Esophagus squamous epithelium (tissue), 4 donors: ENCODE measurements at regions not wholly inside any gene's neighbourhood (a gene's known extent, or its start where the extent isn't known, plus 50 kb on each side); places are given as distances from the start of the nearest gene placed in this dataset.

ENCODE experiments used
- CTCF ChIP-seq, 6 experiments: fragments of 450-650 bp in 4 of 6; fragments of 200-600 bp in 2 of 6; sonication (generic) in 2 of 6; IDR thresholded peaks; one replicate each; pipeline ENCODE4 v1.5.1; 2016 to 2019; ENCODE audit warnings: antibody characterized with exemption in 6 of 6, mild to moderate bottlenecking in 4 of 6, moderate library complexity in 4 of 6
- POLR2A ChIP-seq, 4 donors: fragments of 450-650 bp; IDR thresholded peaks; one replicate each; pipeline ENCODE4 v1.6.1; 2017; ENCODE audit warnings: antibody characterized with exemption in 4 of 4, mild to moderate bottlenecking in 4 of 4, moderate library complexity in 3 of 4

- no peak for TF ChIP-seq CTCF (IDR thresholded peaks at IDR 0.05)
- TF ChIP-seq POLR2A (IDR thresholded peaks at IDR 0.05) = no peak
These were observed 384.8 kb downstream of the PRR16 start for GRCh38 chr5:120848883-120849282.
